NT2/D1 (cell line): ENCODE measurements at regions not wholly inside any gene's neighbourhood (a gene's known extent, or its start where the extent isn't known, plus 50 kb on each side); places are given as distances from the start of the nearest gene placed in this dataset.

Source experiments
- DNase-seq: peaks from one replicate; pipeline ENCODE4 v3.0.0-alpha.2; 2011; ENCODE audit warnings: low read depth, low spot score
- H3K27me3 ChIP-seq: 2 replicates; pipeline ENCODE4 v1.6.0; 2011; ENCODE audit warnings: mild to moderate bottlenecking; ENCODE audit not compliant: insufficient read length, insufficient read depth
- H3K36me3 ChIP-seq: 2 replicates; pipeline ENCODE4 v1.6.1; 2011; ENCODE audit warnings: mild to moderate bottlenecking, low read length, mixed read lengths; ENCODE audit not compliant: insufficient read depth, insufficient read length
- H3K4me1 ChIP-seq: 2 replicates; pipeline ENCODE4 v1.5.1; 2011; ENCODE audit not compliant: insufficient read depth, insufficient read length
- H3K4me3 ChIP-seq: 2 replicates; pipeline ENCODE4 v1.5.1; 2011; ENCODE audit warnings: low read depth; ENCODE audit not compliant: insufficient read length
- H3K9ac ChIP-seq: 2 replicates; pipeline ENCODE4 v1.6.0; 2011; ENCODE audit warnings: low read depth; ENCODE audit not compliant: insufficient read length
- H3K9me3 ChIP-seq: 2 replicates; pipeline ENCODE4 v1.5.1; 2011; ENCODE audit warnings: mild to moderate bottlenecking, low read length; ENCODE audit not compliant: insufficient read depth
- SUZ12 ChIP-seq: IDR thresholded peaks from 2 replicates; pipeline ENCODE4 v1.6.1; 2011; ENCODE audit not compliant: insufficient read length, insufficient read depth; ENCODE audit errors: extremely low read depth
- YY1 ChIP-seq: IDR thresholded peaks from 2 replicates; pipeline ENCODE4 v1.6.1; 2011; ENCODE audit not compliant: insufficient read length, insufficient read depth
- ZNF274 ChIP-seq: IDR thresholded peaks from 2 replicates; pipeline ENCODE4 v1.6.1; 2011; ENCODE audit warnings: mild to moderate bottlenecking, low read depth, low read length

- peak; percentile 65 for DNase-seq
- TF ChIP-seq YY1 (no peak), SUZ12 (no peak), ZNF274 (no peak)
- H3K9me3 ChIP-seq: no peaks in the 10 kb centered on the region
- peaks cover 7% of the 10 kb centered on the region for H3K4me1 ChIP-seq
- H3K4me3 ChIP-seq: no peak overlapping the region
- no peaks in the 10 kb centered on the region for H3K36me3 ChIP-seq
- H3K9ac ChIP-seq: no peak overlapping the region
- peaks cover 34% of the 10 kb centered on the region for H3K27me3 ChIP-seq
These were observed 257.5 kb downstream of the SHQ1 start for GRCh38 chr3:72590732-72591221.

- H3K9me3 ChIP-seq: no peaks in the 10 kb centered on the region
- TF ChIP-seq YY1 (no peak), SUZ12 (no peak), ZNF274 (no peak)
- H3K4me3 ChIP-seq: no peak overlapping the region
- H3K36me3 ChIP-seq: no peaks in the 10 kb centered on the region
- no peak for DNase-seq
- H3K4me1 ChIP-seq: peaks cover 5% of the 10 kb centered on the region
- no peak overlapping the region for H3K9ac ChIP-seq
- peaks cover 27% of the 10 kb centered on the region for H3K27me3 ChIP-seq
These were observed 261.0 kb downstream of the SHQ1 start for GRCh38 chr3:72587282-72587681.

- no peaks in the 10 kb centered on the region for H3K9me3 ChIP-seq
- H3K9ac ChIP-seq: no peak overlapping the region
- H3K4me3 ChIP-seq: no peak overlapping the region
- H3K27me3 ChIP-seq: peaks cover 27% of the 10 kb centered on the region
- no peaks in the 10 kb centered on the region for H3K36me3 ChIP-seq
- DNase-seq: no peak
- H3K4me1 ChIP-seq: peaks cover 2% of the 10 kb centered on the region
- TF ChIP-seq YY1: no peak
- no peak for TF ChIP-seq ZNF274
- TF ChIP-seq SUZ12: no peak
These were observed 261.6 kb downstream of the SHQ1 start for GRCh38 chr3:72586694-72587093.

- TF ChIP-seq YY1 (no peak), SUZ12 (no peak), ZNF274 (no peak)
- peaks cover 27% of the 10 kb centered on the region for H3K27me3 ChIP-seq
- no peaks in the 10 kb centered on the region for H3K36me3 ChIP-seq
- no peak for DNase-seq
- no peaks in the 10 kb centered on the region for H3K9me3 ChIP-seq
- no peak overlapping the region for H3K4me3 ChIP-seq
- no peak overlapping the region for H3K9ac ChIP-seq
- H3K4me1 ChIP-seq: peaks cover 2% of the 10 kb centered on the region
These were observed 262.3 kb downstream of the SHQ1 start for GRCh38 chr3:72585966-72586365.

GRCh38 chr3:72584262-72584661 is 264.0 kb downstream of the SHQ1 start:
- Histone ChIP-seq H3K9me3 (no peaks in the 10 kb centered on the region), H3K9ac (no peak overlapping the region), H3K27me3 (peaks cover 23% of the 10 kb centered on the region), H3K36me3 (no peaks in the 10 kb centered on the region), H3K4me1 (peaks cover 2% of the 10 kb centered on the region), H3K4me3 (no peak overlapping the region)
- no peak for DNase-seq
- TF ChIP-seq ZNF274: no peak
- no peak for TF ChIP-seq YY1
- TF ChIP-seq SUZ12: no peak

GRCh38 chr3:72582963-72583362 is 265.3 kb downstream of the SHQ1 start:
- Histone ChIP-seq H3K36me3 (no peaks in the 10 kb centered on the region), H3K27me3 (peaks cover 12% of the 10 kb centered on the region)
- TF ChIP-seq YY1 (no peak), ZNF274 (no peak), SUZ12 (no peak)

GRCh38 chr3:72582211-72582878 is 265.9 kb downstream of the SHQ1 start:
- Histone ChIP-seq H3K4me3 (no peak overlapping the region), H3K27me3 (peaks cover 7% of the 10 kb centered on the region), H3K9ac (no peak overlapping the region), H3K9me3 (no peaks in the 10 kb centered on the region), H3K36me3 (no peaks in the 10 kb centered on the region), H3K4me1 (peaks cover 2% of the 10 kb centered on the region)
- TF ChIP-seq ZNF274: no peak
- TF ChIP-seq YY1: no peak
- no peak for TF ChIP-seq SUZ12
- peak; percentile 36 for DNase-seq

More at GRCh38 chr3:72582963-72583362, 265.3 kb downstream of the SHQ1 start:
- H3K9me3 ChIP-seq: no peaks in the 10 kb centered on the region
- H3K4me1 ChIP-seq: peaks cover 2% of the 10 kb centered on the region
- no peak for DNase-seq
- H3K4me3 ChIP-seq: no peak overlapping the region
- H3K9ac ChIP-seq: no peak overlapping the region
